Daoy (cell line): ENCODE measurements at regions not wholly inside any gene's neighbourhood (a gene's known extent, or its start where the extent isn't known, plus 50 kb on each side); places are given as distances from the start of the nearest gene placed in this dataset.

ENCODE experiments used
- DNase-seq: peaks from one replicate; pipeline ENCODE4 v3.0.0-alpha.2; 2015; ENCODE audit warnings: low read depth

DNA sequence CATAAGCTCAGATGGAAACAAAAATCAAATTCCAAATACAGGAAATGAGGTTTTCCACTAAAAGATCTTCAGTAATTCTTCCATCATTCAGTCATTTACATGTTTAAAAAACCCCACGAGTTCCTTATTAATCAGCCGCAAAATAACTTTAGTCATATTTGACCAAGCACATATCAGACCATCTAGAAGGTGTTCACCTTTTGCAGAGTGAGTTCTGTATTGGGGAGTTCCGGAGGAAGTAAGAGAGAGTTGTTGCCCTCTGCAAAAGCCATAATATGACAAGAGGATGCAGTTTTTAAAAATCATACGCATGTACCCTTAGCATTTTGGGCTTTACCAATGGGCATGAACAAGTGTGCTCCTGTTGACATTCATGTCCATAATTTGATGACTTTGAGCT is 61.6 kb downstream of the CCR1 start:
- no peak for DNase-seq

DNA sequence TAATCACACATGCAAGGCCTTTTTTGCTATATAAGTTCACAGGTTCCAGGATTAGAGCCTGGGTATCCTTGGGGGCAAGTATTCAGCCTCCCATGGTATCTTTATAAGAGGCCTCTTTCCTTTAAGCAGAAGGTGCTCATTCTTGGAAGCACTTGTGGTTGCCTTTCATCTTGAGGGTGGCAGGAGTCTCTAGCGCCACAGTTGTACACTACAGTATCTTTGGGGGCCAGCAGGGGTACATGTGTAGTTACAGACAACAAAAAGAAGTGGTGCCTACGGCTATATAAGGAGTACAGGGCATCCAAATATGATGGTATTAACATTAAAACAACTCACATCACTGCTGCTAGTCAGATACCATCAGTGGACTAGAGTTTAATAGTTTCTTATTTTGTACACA is 62.1 kb downstream of the CCR1 start:
- DNase-seq: no peak

DNA sequence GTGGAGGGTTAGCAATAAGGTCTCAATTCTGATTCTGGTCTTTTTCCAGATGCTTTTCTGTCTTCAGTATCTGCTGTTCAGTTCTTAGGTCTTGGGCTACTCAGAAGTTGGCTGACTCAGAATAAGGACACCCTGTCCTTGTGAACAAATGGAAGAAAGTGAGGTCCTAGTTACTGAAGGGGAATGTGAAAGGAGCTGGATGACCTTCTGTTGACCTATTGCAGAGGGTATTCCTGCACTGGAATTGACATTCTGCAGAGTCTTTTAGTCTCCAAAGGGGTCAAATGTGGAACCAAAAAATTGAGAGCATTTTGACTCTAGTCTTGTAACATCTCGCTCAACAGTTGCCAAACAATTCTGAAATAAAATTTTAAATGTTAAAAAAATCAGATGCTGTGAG is 63.0 kb downstream of the CCR1 start:
- DNase-seq: no peak

DNA sequence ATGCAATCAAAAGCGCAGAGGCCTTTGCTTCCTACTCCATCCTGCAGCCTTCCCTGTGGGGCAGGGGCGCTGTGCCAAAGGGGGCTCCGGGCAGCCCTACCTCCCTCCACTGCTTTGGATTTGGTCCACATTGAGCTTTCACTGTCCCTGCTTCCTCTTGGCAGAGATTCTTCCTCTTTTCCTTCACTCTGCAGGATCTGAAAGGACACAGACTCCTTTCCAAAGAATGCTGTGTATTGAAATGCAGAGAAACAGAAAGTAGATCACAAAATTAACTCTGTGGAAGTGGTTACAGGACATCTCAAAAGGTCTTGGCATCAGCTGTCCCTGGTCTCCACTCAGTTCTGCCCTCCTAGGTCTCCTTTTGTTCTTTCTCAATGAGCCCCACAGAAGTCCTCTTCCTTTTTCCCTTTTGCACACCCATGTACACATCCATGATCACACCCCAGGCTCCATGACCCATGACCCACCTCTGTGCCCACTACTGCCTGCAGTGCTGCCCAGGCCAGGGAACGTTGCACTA is 64.1 kb downstream of the CCR1 start:
- DNase-seq: no peak

GRCh38 chr3:46141813-46142212 is 66.3 kb downstream of the CCR1 start:
- DNase-seq: no peak

DNA sequence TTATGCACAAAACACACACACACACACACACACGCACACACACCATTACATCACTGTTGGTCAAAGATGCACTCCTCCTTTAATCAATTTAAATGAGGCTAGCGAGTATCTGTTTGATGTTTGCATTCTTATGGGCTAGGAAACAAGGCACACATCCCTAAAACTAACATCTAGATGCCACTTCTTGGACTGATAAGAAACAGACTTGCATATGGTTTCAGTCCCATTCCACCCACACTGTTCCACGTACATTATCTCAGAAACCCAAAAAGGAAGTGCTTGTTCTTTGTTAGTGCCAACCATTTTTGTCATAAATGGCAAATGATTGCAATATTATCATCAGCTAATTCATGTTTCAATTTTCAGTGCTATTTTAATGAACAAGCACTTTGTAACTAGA is 69.5 kb downstream of the CCR1 start:
- DNase-seq: no peak

GRCh38 chr3:46135475-46135874 is 72.6 kb downstream of the CCR1 start:
- no peak for DNase-seq

DNA sequence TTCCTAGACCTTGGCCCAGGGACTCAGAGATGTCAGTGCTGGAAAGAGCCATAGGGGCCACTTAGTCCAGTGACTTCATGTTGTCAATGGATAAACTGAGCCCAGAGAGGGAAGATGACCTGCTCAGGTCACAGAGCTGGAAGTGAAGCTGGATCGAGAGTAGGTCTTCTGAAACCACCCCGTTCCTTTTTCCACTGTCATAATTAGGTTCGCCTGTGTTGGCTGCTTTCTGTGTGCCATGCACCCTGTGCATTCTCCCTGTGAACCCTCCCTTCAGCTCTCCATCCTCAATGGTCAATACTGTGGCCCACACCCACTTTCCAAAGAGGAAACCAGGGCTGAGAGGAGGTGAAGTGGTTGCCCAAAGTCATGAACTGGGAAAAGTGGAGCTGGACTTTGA is 74.8 kb downstream of the CCR1 start:
- no peak for DNase-seq

- no peak for DNase-seq
Observed at GRCh38 chr3:46132565-46132964, 75.5 kb downstream of the CCR1 start.

DNA sequence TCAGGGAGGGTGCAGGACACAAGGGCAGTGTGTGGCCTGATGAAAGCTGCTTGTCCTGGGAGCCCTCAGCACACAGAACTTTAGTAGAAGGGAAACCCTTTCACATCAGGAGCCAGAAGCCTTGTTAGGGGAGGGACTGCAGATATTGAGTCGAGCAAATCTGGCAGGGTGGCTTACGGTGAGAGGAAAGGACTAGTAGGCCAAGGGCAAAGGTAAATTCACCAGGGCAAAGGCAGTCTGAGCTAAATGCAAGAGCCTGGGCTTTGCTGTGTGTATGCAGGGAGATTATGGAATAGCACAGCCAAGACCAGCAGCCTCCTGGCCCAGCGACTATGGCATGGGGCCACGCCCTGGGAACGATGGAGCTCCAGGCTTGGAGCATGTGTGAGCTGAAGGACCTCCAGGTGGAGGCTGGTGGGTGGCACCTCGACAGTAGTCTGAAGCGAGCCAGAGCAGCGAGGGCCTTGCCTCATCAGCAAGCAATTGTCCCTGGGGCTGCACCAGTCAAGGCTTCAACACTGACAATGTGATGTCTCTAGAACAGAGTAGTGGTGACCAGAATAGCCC is 76.1 kb downstream of the CCR1 start:
- DNase-seq: no peak

DNA sequence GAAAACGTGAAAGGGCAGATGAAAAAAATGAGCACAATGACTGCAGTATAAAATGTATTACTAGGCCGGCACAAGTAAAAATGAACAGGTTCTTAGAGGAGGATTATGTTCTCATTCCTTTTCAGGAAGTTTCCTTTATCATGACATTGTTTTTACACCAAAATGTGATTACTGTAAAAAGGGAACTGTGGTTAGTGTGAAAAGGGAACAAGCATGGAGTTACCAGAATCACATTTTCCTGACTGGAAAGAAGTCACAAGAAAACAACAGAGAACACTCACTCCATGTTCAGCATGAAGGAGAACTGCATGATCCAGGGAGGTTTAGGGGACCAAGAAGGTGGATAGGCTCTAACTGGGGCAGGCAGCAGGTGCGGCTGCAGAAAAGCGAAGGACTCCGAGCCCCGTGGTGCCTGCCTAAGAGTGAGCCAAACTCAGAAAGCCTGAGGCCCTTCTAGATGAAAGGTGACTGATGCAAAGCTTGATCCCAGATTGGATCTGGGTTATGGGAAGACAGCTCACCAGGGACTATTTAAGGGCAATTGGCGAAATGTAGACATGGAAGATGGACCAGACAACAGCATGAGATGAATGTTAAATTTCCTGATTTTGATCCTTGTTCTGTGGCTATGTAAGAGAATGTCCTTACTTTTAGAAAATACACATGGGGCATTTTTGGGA is 77.3 kb downstream of the CCR1 start:
- DNase-seq: no peak

- DNase-seq: no peak
Observed at GRCh38 chr3:46129588-46130272, 78.4 kb downstream of the CCR1 start.

- DNase-seq: peak; percentile 51
Observed at GRCh38 chr3:46127503-46127902, 80.6 kb downstream of the CCR1 start.

GRCh38 chr3:46124216-46125177 is 83.6 kb downstream of the CCR1 start:
- DNase-seq: no peak

DNA sequence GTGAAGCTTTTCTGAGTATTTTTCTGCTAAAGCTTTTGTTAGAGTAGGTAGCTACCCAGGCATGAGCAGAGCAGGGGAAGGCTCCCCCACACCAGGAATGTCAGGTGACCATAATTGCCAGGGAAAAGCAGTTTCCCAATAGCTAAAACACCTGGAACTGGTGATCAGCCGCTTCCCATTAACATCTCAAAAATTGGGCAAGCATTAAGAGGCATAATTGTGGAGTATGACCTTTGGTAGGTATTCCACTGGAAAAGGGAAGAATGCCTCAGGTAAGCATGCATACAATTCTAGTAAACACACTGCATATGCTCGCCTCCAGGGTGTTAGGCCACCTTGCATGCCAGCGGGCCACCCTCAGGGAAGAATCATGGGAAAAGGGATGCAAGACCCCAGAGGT is 84.5 kb downstream of the CCR1 start:
- DNase-seq: no peak

- no peak for DNase-seq
Observed at GRCh38 chr3:46122091-46122490, 86.0 kb downstream of the CCR1 start.

GRCh38 chr3:46120983-46121382 is 87.1 kb downstream of the CCR1 start:
- DNase-seq: no peak

- DNase-seq: no peak
Observed at GRCh38 chr3:46119709-46120498, 88.2 kb downstream of the CCR1 start.

DNA sequence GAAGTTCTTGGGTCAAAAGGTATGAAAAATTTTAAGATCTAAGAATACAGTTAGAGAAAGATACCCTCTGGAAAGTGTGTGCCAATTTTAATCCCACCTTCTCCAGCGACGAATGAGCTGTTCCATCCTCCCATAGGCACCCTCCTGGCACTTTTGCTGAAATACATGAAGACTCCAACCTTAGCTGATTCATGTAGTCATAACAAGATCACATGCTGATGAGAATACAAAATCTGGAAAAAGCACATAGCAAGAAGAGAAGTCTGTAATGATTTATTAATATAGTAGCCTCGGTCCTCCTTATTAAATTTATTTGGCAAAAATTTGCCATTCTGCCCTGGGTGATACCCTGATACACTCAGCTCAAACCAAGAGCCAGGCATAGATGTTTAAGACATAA is 88.9 kb downstream of the CCR1 start:
- no peak for DNase-seq

DNA sequence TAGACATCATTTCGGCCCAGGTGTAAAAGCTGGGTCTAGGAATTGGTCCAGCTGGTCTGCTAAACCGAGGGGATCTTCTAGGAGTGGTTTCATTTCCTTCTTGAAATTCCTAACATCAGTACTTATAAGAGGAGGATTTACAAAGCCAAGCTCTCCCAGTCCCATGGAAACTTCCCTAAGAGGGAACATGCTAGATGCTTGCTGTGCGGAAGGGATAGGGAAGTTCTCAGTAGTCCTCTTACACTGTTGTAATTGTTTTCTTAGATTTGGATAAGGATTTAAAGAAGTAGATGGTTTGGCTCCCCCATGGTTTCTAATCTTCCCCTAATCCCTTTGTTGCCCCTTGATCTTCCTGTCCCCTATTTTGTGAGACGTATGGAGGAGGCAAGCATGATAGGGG is 89.7 kb upstream of the XCR1 start:
- DNase-seq: no peak

GRCh38 chr3:46114323-46114988 is 87.2 kb upstream of the XCR1 start:
- DNase-seq: peak; percentile 39
